ENCODE measurements at regions not wholly inside any gene's neighbourhood (a gene's known extent, or its start where the extent isn't known, plus 50 kb on each side); places are given as distances from the start of the nearest gene placed in this dataset.

DNA sequence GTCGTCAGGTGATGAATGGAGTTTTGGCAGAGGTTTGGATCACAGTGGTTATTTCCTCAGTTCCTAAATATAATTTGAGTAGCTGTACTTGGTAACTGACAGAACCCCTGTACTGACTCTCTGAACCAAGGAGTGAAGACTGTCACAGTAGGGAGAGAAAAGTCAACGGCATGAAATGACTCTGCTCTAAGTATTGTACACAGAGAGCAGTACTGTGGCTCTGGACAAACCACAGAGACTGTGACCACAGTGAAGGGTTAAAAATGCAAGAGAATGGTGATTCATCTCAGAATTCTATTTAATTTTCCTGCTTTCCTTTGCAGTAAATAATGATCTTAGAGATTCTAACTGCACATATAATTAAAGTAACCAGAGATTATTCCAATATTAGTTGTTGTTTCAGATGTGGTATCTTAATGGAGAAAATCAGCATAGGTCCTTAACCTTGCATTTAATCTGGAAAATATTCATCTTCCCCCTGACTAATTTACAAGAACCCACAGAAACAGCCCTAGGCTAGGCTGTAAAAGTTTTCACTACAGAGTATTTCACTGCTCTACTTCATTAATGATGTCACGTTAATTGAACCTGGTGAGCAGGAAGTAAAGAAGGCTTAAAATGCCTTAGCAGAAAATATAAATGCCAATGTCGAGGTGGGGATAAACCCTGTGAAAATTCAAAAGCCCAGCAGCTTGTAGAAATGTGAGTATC is 221.9 kb downstream of the LIG4 start:
- no peaks in the 10 kb centered on the region for H3K27me3 ChIP-seq (ENCODE audit: insufficient read depth, low read length)
- H3K4me2 ChIP-seq (ENCODE audit: low read length) = no peak overlapping the region
- no peak overlapping the region for H2AFZ ChIP-seq (ENCODE audit: low read depth, low read length, poor library complexity, severe bottlenecking)
- TF ChIP-seq FOSL1 (IDR thresholded peaks at IDR 0.05; ENCODE audit: low read depth) (no peak), POLR2A (IDR thresholded peaks at IDR 0.05; ENCODE audit: borderline replicate concordance, extremely low read depth, insufficient read depth, insufficient read length) (no peak), CEBPB (IDR thresholded peaks at IDR 0.05; ENCODE audit: low read depth) (no peak), ZBTB33 (IDR thresholded peaks at IDR 0.05; ENCODE audit: extremely low read depth, insufficient replicate concordance, low read length) (no peak), EZH2 (IDR thresholded peaks at IDR 0.05) (no peak), SRF (IDR thresholded peaks at IDR 0.05; ENCODE audit: low read depth) (no peak)
- TF ChIP-seq, protein P1, sequence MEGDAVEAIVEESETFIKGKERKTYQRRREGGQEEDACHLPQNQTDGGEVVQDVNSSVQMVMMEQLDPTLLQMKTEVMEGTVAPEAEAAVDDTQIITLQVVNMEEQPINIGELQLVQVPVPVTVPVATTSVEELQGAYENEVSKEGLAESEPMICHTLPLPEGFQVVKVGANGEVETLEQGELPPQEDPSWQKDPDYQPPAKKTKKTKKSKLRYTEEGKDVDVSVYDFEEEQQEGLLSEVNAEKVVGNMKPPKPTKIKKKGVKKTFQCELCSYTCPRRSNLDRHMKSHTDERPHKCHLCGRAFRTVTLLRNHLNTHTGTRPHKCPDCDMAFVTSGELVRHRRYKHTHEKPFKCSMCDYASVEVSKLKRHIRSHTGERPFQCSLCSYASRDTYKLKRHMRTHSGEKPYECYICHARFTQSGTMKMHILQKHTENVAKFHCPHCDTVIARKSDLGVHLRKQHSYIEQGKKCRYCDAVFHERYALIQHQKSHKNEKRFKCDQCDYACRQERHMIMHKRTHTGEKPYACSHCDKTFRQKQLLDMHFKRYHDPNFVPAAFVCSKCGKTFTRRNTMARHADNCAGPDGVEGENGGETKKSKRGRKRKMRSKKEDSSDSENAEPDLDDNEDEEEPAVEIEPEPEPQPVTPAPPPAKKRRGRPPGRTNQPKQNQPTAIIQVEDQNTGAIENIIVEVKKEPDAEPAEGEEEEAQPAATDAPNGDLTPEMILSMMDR (IDR thresholded peaks at IDR 0.05 in 2 of 3, conservative IDR thresholded peaks at IDR 0.05 in 1 of 3; ENCODE audit: borderline replicate concordance in 1 of 3, insufficient read depth in 1 of 3, low read depth in 2 of 3, low read length in 2 of 3) = no peak
- no peaks in the 10 kb centered on the region for H3K79me2 ChIP-seq (ENCODE audit: insufficient read depth, low read length)
- no peak for DNase-seq (ENCODE audit: low read depth, low spot score)
- ChIA-PET CTCF (no interaction called here), RAD21 (ENCODE audit: low non-redundant PET in 1 of 2, low total read pairs in 2 of 2, uncharacterized antibody in 2 of 2, unreplicated experiment in 2 of 2) (no interaction called here), POLR2A (no interaction called here)
- peaks cover 10 to 15% of the 10 kb centered on the region in 2 experiments; a peak in 2 of 4 replicates for H3K9me3 ChIP-seq (ENCODE audit: control insufficient read depth in 1 of 2, insufficient read depth in 1 of 2, low read depth in 1 of 2, low read length in 2 of 2)
- H3K4me1 ChIP-seq (ENCODE audit: control insufficient read depth in 1 of 2, insufficient read depth in 2 of 2, low read length in 2 of 2) = no peaks in the 10 kb centered on the region
- no peaks in the 10 kb centered on the region; the same call in 1 of the 2 replicates for H4K20me1 ChIP-seq (ENCODE audit: insufficient read depth)
- BruUV-seq (replicated peaks) = no TSS peak
- H3K4me3 ChIP-seq (replicated peaks in 1 of 2; ENCODE audit: low read depth in 1 of 2, low read length in 2 of 2) = no peak overlapping the region
- H3K9me2 ChIP-seq (ENCODE audit: insufficient read depth) = no peaks in the 10 kb centered on the region
- no peak for ATAC-seq
- H3K9ac ChIP-seq (ENCODE audit: low read length) = no peak overlapping the region
- intact Hi-C loops (cut with micrococcal nuclease) = no loop called here
- no peaks in the 10 kb centered on the region for H3K36me3 ChIP-seq (ENCODE audit: control insufficient read depth in 1 of 2, insufficient read depth in 2 of 2, low read length in 2 of 2)
- no peak overlapping the region for H3K27ac ChIP-seq (ENCODE audit: low read depth, low read length)
